NCI-H82 treated with DMSO at 0.1 percent for 48 hours (cell line): ENCODE measurements at regions not wholly inside any gene's neighbourhood (a gene's known extent, or its start where the extent isn't known, plus 50 kb on each side); places are given as distances from the start of the nearest gene placed in this dataset.
"Not testable (repeated sequence)": the region's sequence is repeated elsewhere in the genome, so short reads cannot be mapped to it uniquely, and the experiment has no call there.

ENCODE experiments used
- DNase-seq: peaks from one replicate; lab custom pipeline; 2025; ENCODE audit not compliant: unreplicated experiment; lab: John Stamatoyannopoulos, UW

- DNase-seq = no peak
These were observed 155.2 kb upstream of the PTPN1 start for GRCh38 chr20:50354721-50355589.

- DNase-seq = no peak
These were observed 154.3 kb upstream of the PTPN1 start for GRCh38 chr20:50355590-50356524.

- DNase-seq = peak; percentile 16
These were observed 153.7 kb upstream of the PTPN1 start for GRCh38 chr20:50356525-50356885.

- no peak for DNase-seq
These were observed 153.0 kb upstream of the PTPN1 start for GRCh38 chr20:50356962-50357782.

- no peak for DNase-seq
These were observed 152.4 kb upstream of the PTPN1 start for GRCh38 chr20:50357783-50358161.

- DNase-seq = no peak
These were observed 152.0 kb upstream of the PTPN1 start for GRCh38 chr20:50358166-50358565.

GRCh38 chr20:50358971-50359370 lies 151.2 kb upstream of the PTPN1 start:
- no peak for DNase-seq

- no peak for DNase-seq
These were observed 150.5 kb upstream of the PTPN1 start for GRCh38 chr20:50359607-50360217.

GRCh38 chr20:50360218-50360672 lies 149.9 kb upstream of the PTPN1 start:
- no peak for DNase-seq

- DNase-seq = no peak
These were observed 149.3 kb upstream of the PTPN1 start for GRCh38 chr20:50360921-50361320.

GRCh38 chr20:50362177-50362576 lies 148.0 kb upstream of the PTPN1 start:
- not testable (repeated sequence) for DNase-seq

- DNase-seq = no peak
These were observed 147.2 kb upstream of the PTPN1 start for GRCh38 chr20:50363027-50363426.

- no peak for DNase-seq
These were observed 146.7 kb upstream of the PTPN1 start for GRCh38 chr20:50363479-50363878.

- DNase-seq = no peak
These were observed 145.6 kb upstream of the PTPN1 start for GRCh38 chr20:50364542-50364941.

GRCh38 chr20:50366270-50367103 lies 143.7 kb upstream of the PTPN1 start:
- DNase-seq = peak; percentile 61

GRCh38 chr20:50367104-50367674 lies 143.0 kb upstream of the PTPN1 start:
- DNase-seq = no peak

GRCh38 chr20:50367739-50368375 lies 142.3 kb upstream of the PTPN1 start:
- DNase-seq = no peak

- DNase-seq = no peak
These were observed 141.8 kb upstream of the PTPN1 start for GRCh38 chr20:50368386-50368785.

- DNase-seq = no peak
These were observed 141.4 kb upstream of the PTPN1 start for GRCh38 chr20:50368813-50369224.
